MG63 (cell line): ENCODE measurements at regions not wholly inside any gene's neighbourhood (a gene's known extent, or its start where the extent isn't known, plus 50 kb on each side); places are given as distances from the start of the nearest gene placed in this dataset.

Experiments used
- DNase-seq: peaks from one replicate; pipeline ENCODE4 v3.0.0-alpha.2; 2020
- H3K27me3 ChIP-seq: fragments of 250-450 bp; sonication (Bioruptor Pico); 2 replicates; pipeline ENCODE4 v1.5.1; 2020; ENCODE audit warnings: mild to moderate bottlenecking, moderate library complexity
- H3K36me3 ChIP-seq: fragments of 250-450 bp; sonication (Bioruptor Pico); 2 replicates; pipeline ENCODE4 v1.5.1; 2020; ENCODE audit warnings: mild to moderate bottlenecking, moderate library complexity
- H3K4me3 ChIP-seq: fragments of 250-450 bp; sonication (Bioruptor Pico); 2 replicates; pipeline ENCODE4 v1.5.1; 2020; ENCODE audit warnings: mild to moderate bottlenecking, moderate library complexity
- H3K9me3 ChIP-seq: fragments of 250-450 bp; sonication (Bioruptor Pico); 2 replicates; pipeline ENCODE4 v1.5.1; 2020; ENCODE audit warnings: mild to moderate bottlenecking, moderate library complexity

- no peaks in the 10 kb centered on the region; the same call in 1 of the 2 replicates for H3K27me3 ChIP-seq
- no peaks in the 10 kb centered on the region for H3K9me3 ChIP-seq
- no peak overlapping the region for H3K4me3 ChIP-seq
- DNase-seq = no peak
- H3K36me3 ChIP-seq = no peaks in the 10 kb centered on the region
These were observed 186.6 kb upstream of the HDAC9 start for GRCh38 chr7:18308938-18309337.

GRCh38 chr7:18312482-18312881, 183.1 kb upstream of the HDAC9 start:
- no peaks in the 10 kb centered on the region; the same call in 1 of the 2 replicates for H3K27me3 ChIP-seq
- no peak for DNase-seq
- H3K9me3 ChIP-seq = no peaks in the 10 kb centered on the region
- H3K36me3 ChIP-seq = no peaks in the 10 kb centered on the region
- H3K4me3 ChIP-seq = no peak overlapping the region

GRCh38 chr7:18313965-18314364, 181.6 kb upstream of the HDAC9 start:
- Histone ChIP-seq H3K9me3 (no peaks in the 10 kb centered on the region), H3K4me3 (no peak overlapping the region), H3K27me3 (no peaks in the 10 kb centered on the region; the same call in 1 of the 2 replicates), H3K36me3 (no peaks in the 10 kb centered on the region)
- DNase-seq = no peak

GRCh38 chr7:18315241-18315640, 180.3 kb upstream of the HDAC9 start:
- Histone ChIP-seq H3K36me3 (no peaks in the 10 kb centered on the region), H3K27me3 (no peaks in the 10 kb centered on the region; the same call in 1 of the 2 replicates), H3K4me3 (no peak overlapping the region), H3K9me3 (no peaks in the 10 kb centered on the region)
- DNase-seq = no peak

- H3K27me3 ChIP-seq = no peaks in the 10 kb centered on the region; the same call in 1 of the 2 replicates
- H3K4me3 ChIP-seq = no peak overlapping the region
- no peak for DNase-seq
- no peaks in the 10 kb centered on the region for H3K9me3 ChIP-seq
- no peaks in the 10 kb centered on the region for H3K36me3 ChIP-seq
These were observed 177.6 kb upstream of the HDAC9 start for GRCh38 chr7:18317941-18318340.

GRCh38 chr7:18320422-18320821, 175.1 kb upstream of the HDAC9 start:
- no peaks in the 10 kb centered on the region for H3K36me3 ChIP-seq
- H3K27me3 ChIP-seq = no peaks in the 10 kb centered on the region
- DNase-seq = no peak
- no peak overlapping the region for H3K4me3 ChIP-seq
- no peaks in the 10 kb centered on the region for H3K9me3 ChIP-seq

GRCh38 chr7:18320971-18321567, 174.5 kb upstream of the HDAC9 start:
- Histone ChIP-seq H3K9me3 (no peaks in the 10 kb centered on the region), H3K4me3 (no peak overlapping the region), H3K27me3 (no peaks in the 10 kb centered on the region), H3K36me3 (no peaks in the 10 kb centered on the region)
- no peak for DNase-seq

GRCh38 chr7:18330548-18330947, 165.0 kb upstream of the HDAC9 start:
- Histone ChIP-seq H3K9me3 (0 out of 2 replicates have a peak, but pooled peaks cover 2% of the 10 kb centered on the region), H3K27me3 (no peaks in the 10 kb centered on the region), H3K36me3 (no peaks in the 10 kb centered on the region), H3K4me3 (no peak overlapping the region)
- no peak for DNase-seq

- no peak for DNase-seq
- no peaks in the 10 kb centered on the region for H3K36me3 ChIP-seq
- H3K27me3 ChIP-seq = no peaks in the 10 kb centered on the region
- H3K4me3 ChIP-seq = no peak overlapping the region
- H3K9me3 ChIP-seq = peaks cover 2% of the 10 kb centered on the region; the same call in 1 of the 2 replicates
These were observed 158.9 kb upstream of the HDAC9 start for GRCh38 chr7:18336626-18337025.

GRCh38 chr7:18337048-18337809, 158.3 kb upstream of the HDAC9 start:
- peaks cover 2% of the 10 kb centered on the region; the same call in 1 of the 2 replicates for H3K9me3 ChIP-seq
- no peak for DNase-seq
- no peaks in the 10 kb centered on the region for H3K27me3 ChIP-seq
- H3K36me3 ChIP-seq = no peaks in the 10 kb centered on the region
- no peak overlapping the region for H3K4me3 ChIP-seq

GRCh38 chr7:18338910-18339523, 156.5 kb upstream of the HDAC9 start:
- Histone ChIP-seq H3K4me3 (no peak overlapping the region), H3K36me3 (no peaks in the 10 kb centered on the region), H3K9me3 (no peaks in the 10 kb centered on the region; the same call in none of the 2 replicates), H3K27me3 (no peaks in the 10 kb centered on the region)
- no peak for DNase-seq

GRCh38 chr7:18341756-18342155, 153.8 kb upstream of the HDAC9 start:
- no peak for DNase-seq
- no peaks in the 10 kb centered on the region for H3K27me3 ChIP-seq
- no peaks in the 10 kb centered on the region for H3K36me3 ChIP-seq
- no peak overlapping the region for H3K4me3 ChIP-seq
- H3K9me3 ChIP-seq = no peaks in the 10 kb centered on the region; the same call in none of the 2 replicates

- Histone ChIP-seq H3K9me3 (no peaks in the 10 kb centered on the region; the same call in none of the 2 replicates), H3K36me3 (no peaks in the 10 kb centered on the region), H3K27me3 (no peaks in the 10 kb centered on the region), H3K4me3 (no peak overlapping the region)
- DNase-seq = no peak
These were observed 152.5 kb upstream of the HDAC9 start for GRCh38 chr7:18343047-18343446.

GRCh38 chr7:18344536-18344935, 151.0 kb upstream of the HDAC9 start:
- Histone ChIP-seq H3K4me3 (no peak overlapping the region), H3K27me3 (no peaks in the 10 kb centered on the region), H3K9me3 (no peaks in the 10 kb centered on the region; the same call in none of the 2 replicates), H3K36me3 (no peaks in the 10 kb centered on the region)
- DNase-seq = no peak

- DNase-seq = no peak
These were observed 149.8 kb upstream of the HDAC9 start for GRCh38 chr7:18345641-18346234.

GRCh38 chr7:18347170-18347569, 148.4 kb upstream of the HDAC9 start:
- Histone ChIP-seq H3K4me3 (no peak overlapping the region), H3K9me3 (no peaks in the 10 kb centered on the region; the same call in 1 of the 2 replicates), H3K36me3 (no peaks in the 10 kb centered on the region), H3K27me3 (no peaks in the 10 kb centered on the region)
- DNase-seq = no peak

More at GRCh38 chr7:18345641-18346234, 149.8 kb upstream of the HDAC9 start:
- no peaks in the 10 kb centered on the region for H3K27me3 ChIP-seq
- no peak overlapping the region for H3K4me3 ChIP-seq
- no peaks in the 10 kb centered on the region; the same call in none of the 2 replicates for H3K9me3 ChIP-seq
- H3K36me3 ChIP-seq = no peaks in the 10 kb centered on the region

GRCh38 chr7:18350678-18351077, 144.9 kb upstream of the HDAC9 start:
- no peak overlapping the region for H3K4me3 ChIP-seq
- no peak for DNase-seq
- no peaks in the 10 kb centered on the region for H3K36me3 ChIP-seq
- no peaks in the 10 kb centered on the region for H3K9me3 ChIP-seq
- H3K27me3 ChIP-seq = no peaks in the 10 kb centered on the region
